Fibroblast of skin of abdomen (primary cell): ENCODE measurements at regions not wholly inside any gene's neighbourhood (a gene's known extent, or its start where the extent isn't known, plus 50 kb on each side); places are given as distances from the start of the nearest gene placed in this dataset.
"Not testable (repeated sequence)": the region's sequence is repeated elsewhere in the genome, so short reads cannot be mapped to it uniquely, and the experiment has no call there.

Experiments
- DNase-seq: peaks from one replicate; pipeline ENCODE4 v3.0.0-alpha.2; 2013

DNA sequence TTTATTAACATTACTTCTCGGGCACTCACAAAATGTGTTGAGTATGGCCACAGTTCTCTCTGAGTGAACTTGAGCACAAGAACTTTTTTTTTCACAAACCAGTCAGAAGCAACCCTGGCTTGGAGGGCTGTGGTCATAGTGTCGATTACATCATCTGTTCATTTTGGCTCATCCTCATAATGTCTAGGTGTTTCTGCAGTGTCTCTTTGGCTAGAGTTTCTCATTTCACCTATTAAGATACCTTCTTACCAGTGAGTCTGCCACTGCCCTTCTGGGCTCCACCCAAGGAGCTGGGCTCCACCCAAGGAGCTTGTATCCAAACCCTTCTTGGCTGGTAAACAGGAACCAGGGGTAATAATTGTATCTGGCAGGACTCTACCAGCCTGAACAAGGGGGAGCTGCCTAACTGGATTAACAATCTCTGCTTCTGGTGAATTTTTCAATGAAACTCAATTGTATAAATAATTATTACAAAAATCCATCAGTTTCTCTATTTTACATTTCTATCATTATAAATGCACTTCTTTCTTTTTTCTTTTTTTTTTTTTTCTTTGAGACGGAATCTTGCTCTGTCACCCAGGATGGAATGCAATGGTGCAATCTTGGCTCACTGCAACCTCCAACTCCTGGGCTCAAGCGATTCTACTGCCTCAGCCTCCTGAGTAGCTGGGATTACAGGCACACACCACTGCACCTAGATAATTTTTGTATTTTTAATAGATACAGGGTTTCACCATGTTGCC is 667.7 kb upstream of the SLIT2 start:
- peak; percentile 33 for DNase-seq

DNA sequence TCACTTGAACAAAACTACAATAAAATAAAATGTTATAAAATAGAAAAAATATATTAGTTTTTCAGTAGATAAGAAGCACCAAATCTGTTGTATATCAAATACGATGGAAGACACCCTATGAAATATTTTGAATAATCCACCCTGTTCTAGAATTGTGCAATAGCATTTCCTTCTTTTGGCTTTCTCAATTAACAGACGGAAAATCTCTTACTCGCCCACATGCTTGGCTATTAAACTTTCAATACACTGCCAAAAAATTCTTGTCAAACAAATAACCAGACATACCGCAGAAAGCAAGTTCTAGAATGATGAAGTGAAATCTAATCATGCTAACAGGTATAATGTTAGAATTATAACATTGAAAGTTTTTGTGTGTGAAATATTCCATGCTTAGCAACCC is 671.6 kb upstream of the SLIT2 start:
- peak; percentile 70 for DNase-seq

DNA sequence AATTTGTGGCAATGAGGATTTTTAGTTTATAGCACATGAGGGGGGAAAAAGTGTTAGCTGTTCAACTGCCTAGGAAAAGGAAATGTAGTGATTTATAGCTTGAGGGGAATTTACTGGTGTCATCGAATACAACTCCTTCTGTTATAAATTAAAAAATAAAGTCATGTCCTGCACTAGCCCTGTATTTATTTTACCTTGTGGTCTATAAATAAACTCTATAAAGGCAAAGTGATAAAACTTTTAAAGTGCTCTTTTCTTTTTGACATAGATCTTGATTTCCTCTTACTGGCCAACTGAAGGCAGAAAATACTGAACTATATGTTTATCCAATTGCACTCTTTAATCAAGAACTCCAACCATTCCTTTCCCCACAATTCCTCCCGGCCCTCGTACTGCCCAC is 672.1 kb upstream of the SLIT2 start:
- DNase-seq, result peak; percentile 42

DNA sequence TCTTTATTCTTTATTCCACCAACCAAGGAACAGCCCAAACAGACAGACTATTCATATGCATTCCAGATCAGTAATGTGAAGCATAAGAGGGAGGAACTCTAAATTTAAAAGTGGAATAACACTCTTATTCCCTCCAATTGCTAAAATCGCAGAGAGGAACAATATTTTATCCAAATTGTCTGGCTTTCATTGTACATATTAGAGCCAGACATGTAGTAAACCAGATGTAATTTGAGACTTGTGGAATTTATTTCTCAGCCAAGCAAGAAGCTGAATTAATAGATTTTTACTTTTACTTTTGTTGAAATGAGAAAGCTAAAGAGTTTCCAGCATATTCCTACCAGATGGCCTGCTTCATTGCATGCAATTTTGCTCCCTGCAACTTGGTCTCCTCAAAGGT is 674.6 kb upstream of the SLIT2 start:
- peak; percentile 70 for DNase-seq

DNA sequence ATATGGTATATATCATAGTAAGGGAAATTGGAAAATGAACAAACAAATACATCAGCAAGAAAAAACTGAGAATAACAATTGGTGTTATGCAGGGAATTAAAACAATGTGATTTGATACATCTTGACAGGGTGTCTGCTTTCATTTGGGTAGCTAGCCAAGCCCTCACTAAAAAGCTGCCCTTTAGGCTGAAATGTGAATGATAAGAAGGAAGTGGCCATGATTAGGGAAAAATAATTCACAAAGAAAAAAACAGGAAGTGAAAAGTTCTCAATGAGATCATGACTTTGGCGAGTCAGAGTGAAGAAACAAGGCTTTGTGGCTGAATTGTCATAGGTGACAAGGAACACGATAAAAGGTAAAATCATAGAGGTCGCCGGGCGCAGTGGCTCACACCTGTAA is 675.8 kb upstream of the SLIT2 start:
- DNase-seq, result no peak

DNA sequence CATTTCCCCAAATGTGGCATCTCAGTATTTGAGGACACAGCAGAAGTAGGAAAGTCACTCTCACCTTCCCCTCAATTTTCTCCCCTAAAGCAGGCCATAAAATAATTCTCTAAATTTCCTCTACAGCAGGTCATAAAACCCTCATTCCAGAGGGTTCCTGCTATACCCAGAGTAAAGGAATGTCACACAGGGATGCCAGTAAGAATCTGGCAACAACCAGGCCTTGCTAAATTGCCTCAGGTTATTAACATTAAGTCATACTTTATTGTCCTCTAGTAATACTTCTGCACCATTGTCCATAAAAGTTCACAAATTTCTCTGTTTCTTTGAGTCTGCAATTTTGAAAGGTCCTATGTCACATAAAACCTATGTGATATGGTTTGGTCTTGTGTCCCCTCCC is 685.7 kb upstream of the SLIT2 start:
- DNase-seq, result no peak

DNA sequence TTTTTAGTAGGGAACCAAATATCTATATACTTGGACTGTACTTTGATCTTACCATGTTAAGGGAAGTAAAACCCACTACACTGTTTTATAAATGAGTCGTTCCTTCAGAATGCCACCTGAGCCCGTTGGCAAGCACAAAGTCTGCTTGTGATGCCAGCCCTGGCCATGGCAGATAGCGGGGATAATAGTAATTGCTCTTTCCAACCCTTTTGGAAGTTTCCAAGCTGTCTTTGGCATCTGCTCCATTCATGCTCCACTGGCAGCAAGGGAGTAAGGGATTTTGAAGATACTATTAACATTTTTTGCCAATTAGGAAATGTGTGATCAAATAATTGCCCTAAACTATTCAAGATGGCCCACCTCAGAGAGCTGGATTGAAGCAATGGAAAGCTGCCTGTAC is 689.2 kb upstream of the SLIT2 start:
- DNase-seq, result no peak

DNA sequence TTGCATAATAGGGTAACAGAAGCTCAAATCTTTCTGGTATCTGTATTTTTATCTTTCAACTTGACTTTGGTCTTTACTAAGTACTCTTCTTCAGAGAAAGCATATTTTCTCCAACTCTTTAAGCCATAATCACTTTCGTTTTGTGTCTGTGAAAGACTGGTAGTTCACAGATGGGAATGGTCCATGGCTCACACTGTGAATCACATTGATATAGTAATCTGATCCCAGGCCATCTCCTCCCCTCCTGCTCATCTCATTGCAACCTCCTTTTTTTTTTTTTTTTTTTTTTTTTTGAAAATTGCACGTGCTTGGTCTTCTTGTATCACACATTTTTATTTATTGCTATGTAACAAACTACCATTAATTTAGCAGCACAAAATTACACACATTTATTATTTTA is 694.5 kb upstream of the SLIT2 start:
- peak; percentile 16 for DNase-seq

DNA sequence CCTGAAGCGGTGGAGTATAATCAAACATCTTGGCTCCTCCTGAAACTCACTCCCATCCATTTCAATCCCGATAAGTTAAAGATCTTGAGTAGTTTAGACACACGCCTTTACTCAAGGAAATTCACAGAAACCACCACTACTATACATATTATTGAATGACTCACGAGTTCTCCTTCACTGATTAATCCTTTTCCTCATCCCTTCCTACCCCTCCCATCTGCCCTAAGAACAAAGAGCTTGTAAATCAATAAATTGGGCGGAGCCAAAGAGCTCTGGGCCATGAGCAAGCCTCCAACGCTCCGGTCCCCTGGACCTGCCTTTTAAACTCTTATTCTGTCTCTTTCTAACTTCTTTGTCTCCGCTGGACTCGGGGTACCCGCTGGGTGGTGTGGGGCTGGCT is 695.4 kb upstream of the SLIT2 start:
- not testable (repeated sequence) for DNase-seq

DNA sequence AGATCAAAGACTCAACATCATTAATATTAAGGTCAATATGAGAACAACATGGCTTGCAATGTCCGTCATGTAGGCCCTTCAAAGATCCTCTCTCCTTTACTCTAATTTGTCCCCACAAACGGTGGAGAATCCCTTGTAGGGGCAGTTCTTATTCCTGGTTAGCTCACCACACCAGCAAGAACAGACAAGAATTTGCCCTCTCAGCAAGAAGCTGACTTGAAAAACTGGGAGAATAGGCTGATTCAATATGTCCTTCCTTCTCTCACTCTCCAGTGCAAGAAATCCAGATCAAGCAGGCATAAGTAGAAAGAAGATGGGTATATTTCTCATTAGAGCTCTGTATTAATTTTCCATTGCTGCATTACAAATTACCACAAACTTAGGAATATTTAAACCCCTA is 704.2 kb upstream of the SLIT2 start:
- no peak for DNase-seq

DNA sequence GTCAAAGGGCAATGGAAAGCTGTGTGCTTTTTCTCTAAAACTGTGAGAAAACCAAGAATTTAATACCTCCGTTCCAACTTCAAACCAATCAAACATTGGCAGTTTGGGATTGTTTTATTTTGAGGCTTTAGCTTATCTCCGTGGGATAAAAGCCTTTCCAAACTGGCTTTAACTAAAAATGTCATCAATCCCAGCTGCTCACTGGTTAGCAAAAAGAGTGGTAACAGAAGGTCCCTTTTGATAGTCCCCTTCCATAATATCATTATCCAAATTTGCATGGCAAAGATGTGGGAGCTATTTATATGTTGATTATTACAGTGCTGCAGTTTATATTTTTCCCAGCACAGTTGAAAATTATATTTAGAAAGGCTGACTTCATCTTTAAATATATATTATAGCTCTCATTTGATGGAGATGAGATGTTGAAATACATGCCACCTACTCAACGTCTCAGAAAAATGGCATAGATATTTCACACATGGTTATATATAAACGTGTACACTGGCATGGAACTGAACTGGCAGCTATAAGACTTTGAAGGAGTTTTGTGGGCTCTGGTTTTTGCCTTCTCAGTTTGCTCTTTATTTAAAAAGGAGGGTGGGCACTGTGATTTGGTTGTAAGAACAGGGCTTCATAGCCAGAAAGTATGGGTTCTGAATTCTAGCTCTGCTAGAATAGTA is 707.1 kb upstream of the SLIT2 start:
- no peak for DNase-seq

DNA sequence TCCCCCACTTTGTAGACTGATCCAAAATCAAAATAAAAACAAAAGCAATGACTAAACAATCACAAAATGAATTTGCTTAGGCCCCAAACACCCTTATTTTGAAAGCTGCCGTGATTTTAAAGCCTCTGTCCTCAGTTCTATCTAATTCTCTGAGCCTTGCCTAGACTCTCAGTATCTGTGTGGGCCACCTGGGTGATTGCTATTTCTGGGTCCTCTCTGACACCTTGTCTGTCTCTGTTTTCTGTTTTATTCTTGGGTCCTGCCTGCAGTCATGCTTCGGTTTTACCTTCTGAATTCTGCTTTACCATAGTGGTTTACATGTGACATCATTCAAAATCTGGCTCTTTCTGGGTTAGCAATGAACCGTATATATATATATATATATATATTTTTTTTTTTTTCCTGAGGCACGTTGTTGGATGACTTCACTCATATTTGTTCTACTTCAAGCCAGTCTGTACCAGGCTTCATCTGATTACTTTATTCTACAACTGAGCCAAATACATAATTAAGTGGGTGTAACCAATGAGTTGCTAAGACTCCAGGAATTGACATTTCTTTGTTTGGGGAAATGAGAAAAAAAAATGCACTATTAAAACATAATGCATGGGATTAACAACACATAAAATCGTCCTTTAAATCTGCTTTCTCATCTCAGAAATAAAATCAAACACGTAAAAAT is 710.7 kb upstream of the SLIT2 start:
- no peak for DNase-seq

DNA sequence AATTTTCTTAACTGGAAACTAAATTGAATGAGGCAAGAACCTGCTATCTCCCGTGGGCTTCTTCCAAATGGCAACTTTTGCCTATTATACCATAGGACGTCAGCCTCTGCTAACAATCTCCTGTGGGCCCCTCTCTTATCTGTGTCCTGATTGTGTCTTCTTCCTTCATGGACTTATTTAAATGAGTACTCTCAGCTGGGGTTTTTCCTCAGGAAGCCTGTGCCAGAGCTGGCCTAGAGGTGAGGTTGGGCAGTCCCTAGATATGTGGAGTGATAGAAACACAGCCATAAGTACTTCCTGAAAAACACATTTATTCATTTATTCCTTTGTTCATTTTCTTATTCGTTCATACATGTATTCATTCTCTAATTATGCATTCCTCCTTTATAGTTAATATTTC is 712.5 kb upstream of the SLIT2 start:
- no peak for DNase-seq

DNA sequence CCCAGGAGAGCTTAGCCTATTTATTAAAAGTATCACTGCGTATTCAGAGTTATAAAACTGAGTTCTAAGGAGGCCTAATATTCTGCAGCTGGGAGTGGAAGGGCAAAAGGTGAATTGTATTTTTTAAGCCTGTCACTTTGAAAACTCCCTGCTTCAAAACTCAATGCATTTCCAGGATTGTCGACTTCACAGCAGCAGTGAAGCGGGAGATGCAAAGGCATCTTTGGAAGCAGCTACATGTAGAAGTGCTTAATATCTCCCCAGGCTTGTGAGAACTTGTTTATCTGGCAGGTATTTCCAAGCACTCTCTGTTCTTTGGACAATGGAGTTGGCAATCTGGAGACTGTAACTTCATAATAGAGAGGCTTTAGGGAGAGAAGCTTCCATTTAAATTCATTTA is 717.5 kb upstream of the SLIT2 start:
- DNase-seq, result no peak

DNA sequence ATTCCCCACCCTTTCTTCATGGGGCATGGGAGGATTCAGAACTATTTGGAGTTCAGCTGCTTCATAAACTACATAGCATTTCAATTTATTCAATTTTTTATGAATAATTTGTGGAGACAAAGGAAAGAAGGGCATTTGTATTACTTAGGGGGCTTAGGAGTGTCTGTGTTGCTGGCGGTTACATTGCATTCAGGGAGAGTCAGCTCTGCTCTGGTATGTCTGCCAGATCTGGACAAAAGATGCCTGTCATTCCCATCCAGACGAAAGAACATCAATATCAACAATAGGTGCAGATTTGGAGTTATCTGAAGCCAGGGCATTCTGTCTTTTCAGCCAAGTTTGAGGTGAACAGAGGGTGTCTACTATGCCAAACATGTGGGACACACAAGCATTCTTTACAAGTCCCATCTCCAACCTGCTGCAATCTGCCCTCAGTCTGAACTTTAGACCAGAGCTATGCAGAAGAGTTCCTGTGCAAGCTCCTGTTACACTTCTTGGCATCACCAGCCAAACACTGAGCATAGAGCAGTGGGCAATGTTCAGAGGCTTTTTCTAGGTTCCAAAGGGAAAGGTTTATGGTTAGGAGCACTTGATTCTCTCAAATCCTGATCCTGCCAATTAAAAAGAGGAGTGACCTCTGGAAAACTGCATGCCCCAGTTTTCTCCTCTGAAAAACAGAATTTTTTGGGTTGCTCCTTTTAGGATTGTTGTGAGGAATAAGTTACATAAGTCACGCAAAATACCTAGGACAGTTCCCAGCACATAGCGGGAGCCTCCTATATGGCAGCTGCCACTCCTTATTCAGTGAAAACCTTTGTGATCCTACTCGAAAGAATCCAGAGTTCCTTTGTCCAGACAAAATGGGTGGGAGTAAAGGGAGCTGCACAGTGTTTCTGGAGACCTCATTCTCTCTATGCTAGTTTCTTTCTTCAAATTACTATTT is 719.5 kb upstream of the SLIT2 start:
- peak; percentile 16 for DNase-seq

DNA sequence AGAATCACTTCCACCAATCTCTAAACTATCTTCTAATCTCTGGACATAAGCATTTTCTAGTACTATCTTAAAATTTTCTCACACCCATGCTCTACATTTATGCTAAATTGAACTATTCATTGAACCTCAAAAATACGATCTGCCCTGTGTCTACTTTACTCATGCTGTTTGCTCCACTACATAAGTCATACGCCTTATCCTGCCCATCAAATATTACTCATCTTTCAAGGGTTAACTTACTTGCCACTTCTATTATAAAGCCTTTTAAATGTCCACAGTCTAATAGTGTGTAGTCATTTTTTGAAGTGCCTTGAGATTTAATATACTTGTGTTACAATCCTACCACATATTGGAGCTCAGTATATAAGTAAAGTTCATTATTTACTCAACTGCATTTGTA is 727.7 kb upstream of the SLIT2 start:
- no peak for DNase-seq

DNA sequence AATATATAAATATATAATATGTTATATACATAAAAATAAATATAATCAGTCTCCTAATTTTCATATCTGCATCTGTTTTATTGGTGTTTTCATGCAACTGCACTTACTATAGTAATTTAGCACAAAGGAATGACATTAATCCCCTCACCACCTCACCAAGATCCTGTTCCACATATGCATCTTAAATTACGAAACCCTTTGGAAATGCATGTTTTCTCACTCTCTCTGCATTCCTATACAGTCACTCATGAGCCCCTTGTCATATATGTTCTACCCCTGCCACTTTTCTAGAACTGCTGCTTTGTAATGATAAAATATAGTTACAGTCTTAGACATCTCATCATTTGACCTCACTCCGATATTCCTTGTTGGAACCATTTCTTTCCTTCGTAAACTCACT is 728.7 kb upstream of the SLIT2 start:
- peak; percentile 59 for DNase-seq

DNA sequence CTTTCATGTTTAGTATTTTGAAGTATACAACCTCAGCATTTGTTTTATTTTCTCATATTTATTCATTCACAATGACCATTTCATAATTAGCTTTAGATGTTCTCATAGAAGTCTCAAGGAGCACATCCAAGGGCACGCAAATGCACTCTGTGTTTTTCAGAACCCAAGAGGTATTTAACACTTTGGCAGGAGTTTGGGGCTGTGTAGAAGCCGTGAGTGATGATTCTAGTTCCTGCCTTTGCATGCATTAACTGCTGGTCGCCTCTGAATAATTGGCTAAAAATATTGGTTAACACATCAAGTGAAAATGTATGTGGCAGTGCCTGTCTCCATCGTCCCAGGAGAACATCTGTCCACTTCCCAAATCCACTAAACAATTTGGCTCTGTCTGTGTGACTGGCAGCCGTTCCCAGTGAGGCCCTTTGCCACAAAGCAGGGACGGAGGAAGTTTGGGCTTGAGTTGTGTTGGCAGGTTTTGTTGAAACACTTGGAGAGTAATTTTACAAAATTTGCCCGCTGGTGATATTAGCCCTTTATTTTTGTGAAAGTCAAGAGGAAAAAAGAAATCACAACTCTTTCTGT is 730.7 kb upstream of the SLIT2 start:
- DNase-seq, result no peak

DNA sequence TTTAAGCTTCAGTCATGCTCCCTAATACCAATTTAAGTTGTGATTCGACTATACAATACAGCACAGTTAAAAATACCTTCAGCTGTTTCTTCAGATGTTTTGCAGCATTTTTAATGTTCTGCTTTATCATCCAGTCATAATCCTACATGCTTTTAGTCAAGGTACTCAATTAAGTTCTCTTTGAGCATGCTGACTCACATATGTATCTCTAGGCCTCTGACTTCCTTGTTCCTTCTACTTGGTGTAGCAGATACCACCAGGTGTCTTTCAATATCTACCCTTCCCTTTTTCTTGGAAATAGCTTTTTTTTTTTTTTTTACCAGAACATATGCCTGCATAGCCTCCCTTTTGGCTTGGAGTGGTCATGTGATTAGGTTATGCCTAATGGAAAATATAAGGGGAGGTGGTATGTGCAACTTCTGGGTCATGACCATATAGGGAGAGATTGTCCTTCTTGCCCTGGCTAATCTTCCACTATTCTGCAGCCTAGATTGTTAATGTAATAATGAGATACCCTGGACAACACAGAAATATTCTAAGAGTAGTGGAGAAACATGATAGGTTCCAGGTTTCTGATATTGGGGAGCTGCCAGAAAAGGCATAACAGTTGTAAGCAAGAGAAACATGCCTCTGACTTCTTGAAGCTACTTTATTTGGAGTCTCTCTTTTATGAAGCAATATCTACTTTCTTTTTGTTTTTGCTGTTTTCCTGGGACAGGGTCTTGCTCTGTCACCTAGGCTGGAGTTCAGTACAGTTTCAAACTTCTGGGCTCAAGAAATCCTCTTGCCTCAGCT is 737.2 kb upstream of the SLIT2 start:
- DNase-seq, result peak; percentile 21

DNA sequence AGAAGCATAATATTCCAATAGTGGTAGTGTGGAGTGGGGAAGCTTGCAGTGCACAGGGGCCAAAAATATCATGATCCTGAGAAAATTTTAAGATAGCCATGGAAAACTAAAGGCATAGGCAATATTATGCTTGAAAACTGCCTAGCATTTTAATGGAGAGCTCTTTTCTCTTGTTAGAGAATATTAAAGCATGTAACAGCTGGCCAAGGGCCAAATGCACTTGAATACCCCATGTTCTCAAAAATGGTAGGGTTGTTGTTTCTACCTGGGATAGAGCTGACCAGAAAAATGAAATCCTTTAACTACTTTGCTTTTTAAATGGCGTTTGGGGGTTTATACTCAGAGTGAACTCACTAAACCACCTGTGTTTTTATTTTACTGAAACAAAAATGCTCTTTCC is 739.6 kb upstream of the SLIT2 start:
- DNase-seq, result no peak

DNA sequence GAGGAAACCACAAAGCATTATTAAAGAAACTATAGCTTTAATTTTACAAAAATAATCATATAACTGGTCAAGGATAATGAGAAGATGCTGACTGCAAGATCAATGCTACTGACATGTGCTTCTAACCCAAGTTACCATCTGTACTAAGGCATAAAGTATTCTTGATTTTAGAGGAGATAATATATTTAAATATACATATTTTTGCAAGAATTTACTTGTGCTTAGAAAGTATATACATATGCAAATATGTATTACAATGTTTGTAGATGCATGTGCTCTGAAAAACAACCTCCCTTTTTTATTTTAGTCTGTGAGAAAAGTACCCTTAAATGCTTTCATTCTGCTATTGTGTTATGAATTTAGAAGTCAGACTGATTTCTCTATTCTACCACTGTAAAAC is 740.7 kb upstream of the SLIT2 start:
- DNase-seq, result no peak

DNA sequence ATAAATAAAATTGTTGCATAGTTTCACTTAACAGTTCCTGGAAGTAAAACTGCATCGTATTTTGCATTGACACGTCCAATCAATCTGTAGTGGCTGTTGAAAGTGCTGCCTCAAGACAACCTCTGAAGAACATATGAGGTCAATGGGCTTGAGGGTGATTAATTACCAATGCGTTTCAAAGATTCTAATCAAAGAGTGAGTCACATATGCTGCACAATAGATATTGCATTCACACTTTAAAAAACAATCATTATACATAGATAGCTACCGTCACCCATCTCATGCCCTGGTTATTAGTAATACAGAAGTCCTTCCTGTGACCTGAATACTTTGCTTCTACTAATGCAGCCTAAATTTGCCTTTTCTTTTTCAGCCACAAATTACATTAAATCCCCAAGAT is 743.3 kb upstream of the SLIT2 start:
- DNase-seq, result no peak
